A549 (cell line): ENCODE measurements at regions not wholly inside any gene's neighbourhood (a gene's known extent, or its start where the extent isn't known, plus 50 kb on each side); places are given as distances from the start of the nearest gene placed in this dataset.

Source experiments
- CHD2 ChIP-seq: fragments of 150-350 bp; IDR thresholded peaks from 2 replicates; pipeline ENCODE4 v1.6.1; 2014; ENCODE audit warnings: low read length; ENCODE audit not compliant: partially characterized antibody
- ZNF302 ChIP-seq: fragments of 250-450 bp; sonication (Bioruptor Pico); IDR thresholded peaks from 2 replicates; pipeline ENCODE4 v1.9.0; 2021; ENCODE audit warnings: inconsistent platforms, mild to moderate bottlenecking, moderate library complexity
- TF ChIP-seq, protein P1 (sequence below): fragments of 200-600 bp; sonication (generic); IDR thresholded peaks from 2 replicates; pipeline ENCODE4 v1.6.1; 2016; ENCODE audit warnings: antibody characterized with exemption, mild to moderate bottlenecking, moderate library complexity

GRCh38 chr7:23888958-23889357 is 178.9 kb downstream of the STK31 start:
- TF ChIP-seq CHD2 (no peak), ZNF302 (no peak)
- TF ChIP-seq, protein P1, sequence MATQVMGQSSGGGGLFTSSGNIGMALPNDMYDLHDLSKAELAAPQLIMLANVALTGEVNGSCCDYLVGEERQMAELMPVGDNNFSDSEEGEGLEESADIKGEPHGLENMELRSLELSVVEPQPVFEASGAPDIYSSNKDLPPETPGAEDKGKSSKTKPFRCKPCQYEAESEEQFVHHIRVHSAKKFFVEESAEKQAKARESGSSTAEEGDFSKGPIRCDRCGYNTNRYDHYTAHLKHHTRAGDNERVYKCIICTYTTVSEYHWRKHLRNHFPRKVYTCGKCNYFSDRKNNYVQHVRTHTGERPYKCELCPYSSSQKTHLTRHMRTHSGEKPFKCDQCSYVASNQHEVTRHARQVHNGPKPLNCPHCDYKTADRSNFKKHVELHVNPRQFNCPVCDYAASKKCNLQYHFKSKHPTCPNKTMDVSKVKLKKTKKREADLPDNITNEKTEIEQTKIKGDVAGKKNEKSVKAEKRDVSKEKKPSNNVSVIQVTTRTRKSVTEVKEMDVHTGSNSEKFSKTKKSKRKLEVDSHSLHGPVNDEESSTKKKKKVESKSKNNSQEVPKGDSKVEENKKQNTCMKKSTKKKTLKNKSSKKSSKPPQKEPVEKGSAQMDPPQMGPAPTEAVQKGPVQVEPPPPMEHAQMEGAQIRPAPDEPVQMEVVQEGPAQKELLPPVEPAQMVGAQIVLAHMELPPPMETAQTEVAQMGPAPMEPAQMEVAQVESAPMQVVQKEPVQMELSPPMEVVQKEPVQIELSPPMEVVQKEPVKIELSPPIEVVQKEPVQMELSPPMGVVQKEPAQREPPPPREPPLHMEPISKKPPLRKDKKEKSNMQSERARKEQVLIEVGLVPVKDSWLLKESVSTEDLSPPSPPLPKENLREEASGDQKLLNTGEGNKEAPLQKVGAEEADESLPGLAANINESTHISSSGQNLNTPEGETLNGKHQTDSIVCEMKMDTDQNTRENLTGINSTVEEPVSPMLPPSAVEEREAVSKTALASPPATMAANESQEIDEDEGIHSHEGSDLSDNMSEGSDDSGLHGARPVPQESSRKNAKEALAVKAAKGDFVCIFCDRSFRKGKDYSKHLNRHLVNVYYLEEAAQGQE, result no peak
